Erythroblast (primary cell): ENCODE measurements at regions not wholly inside any gene's neighbourhood (a gene's known extent, or its start where the extent isn't known, plus 50 kb on each side); places are given as distances from the start of the nearest gene placed in this dataset.

Experiments used
- DNase-seq, 2 experiments: peaks; one replicate each; lab custom pipeline; 2025; lab: John Stamatoyannopoulos, UW
- GATA1 ChIP-seq: IDR thresholded peaks from 2 replicates; pipeline ENCODE4 v1.6.1; 2011; ENCODE audit warnings: low read depth, mild to moderate bottlenecking, control low read depth, low read length, moderate library complexity
- POLR2A ChIP-seq: IDR thresholded peaks from 2 replicates; pipeline ENCODE4 v1.6.1; 2011; ENCODE audit warnings: mild to moderate bottlenecking, low read length

GRCh38 chr1:69195136-69195535, 372.6 kb upstream of the LRRC7 start:
- no peak for TF ChIP-seq POLR2A
- no peak for TF ChIP-seq GATA1

GRCh38 chr1:69196071-69196470, 371.7 kb upstream of the LRRC7 start:
- TF ChIP-seq POLR2A (no peak), GATA1 (no peak)
- DNase-seq: no peak

More at GRCh38 chr1:69195136-69195535, 372.6 kb upstream of the LRRC7 start:
- DNase-seq: no peak

DNA sequence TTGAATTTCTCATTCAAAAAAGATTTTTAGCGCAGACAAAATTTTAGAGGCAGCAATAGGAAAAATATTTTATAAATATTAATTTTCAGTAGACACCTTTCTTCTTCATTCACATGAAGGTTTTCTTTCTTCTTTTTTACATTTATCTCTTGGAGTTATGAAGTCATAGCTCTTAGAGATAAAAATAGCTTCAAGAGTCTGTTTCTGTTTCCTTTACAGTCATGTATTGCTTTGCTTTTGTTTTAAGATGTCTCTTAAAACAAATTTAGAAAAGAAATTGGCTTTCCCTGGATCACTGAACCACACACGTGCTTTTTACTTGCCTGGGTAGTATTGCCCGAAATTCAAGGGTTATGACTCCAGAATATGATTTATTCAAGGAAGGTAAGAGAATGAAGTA, 369.9 kb upstream of the LRRC7 start:
- TF ChIP-seq POLR2A (no peak), GATA1 (no peak)
- no peak for DNase-seq

GRCh38 chr1:69201716-69202115, 366.0 kb upstream of the LRRC7 start:
- no peak for DNase-seq
- TF ChIP-seq GATA1: no peak
- TF ChIP-seq POLR2A: no peak

GRCh38 chr1:69203166-69203565, 364.6 kb upstream of the LRRC7 start:
- no peak for TF ChIP-seq POLR2A
- DNase-seq: no peak

DNA sequence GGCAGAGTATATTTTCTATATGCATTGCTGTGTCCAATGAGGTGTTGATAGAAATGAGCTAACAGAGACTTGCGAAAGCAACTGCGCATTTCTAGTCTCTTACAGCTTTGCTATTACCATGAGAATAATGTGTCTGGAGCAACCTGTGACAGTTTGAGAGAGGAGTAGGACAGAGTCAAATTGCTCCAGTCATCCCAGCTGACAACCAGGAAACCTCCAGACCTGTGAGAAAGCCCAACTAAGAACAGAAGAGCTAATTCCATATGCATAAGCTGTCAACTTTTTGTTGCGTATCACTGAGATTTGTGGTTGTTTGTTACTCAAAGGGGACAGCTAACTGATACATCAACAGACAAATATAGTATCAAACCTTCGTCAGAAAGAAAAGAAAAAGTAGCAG, 354.1 kb upstream of the LRRC7 start:
- DNase-seq: no peak
- TF ChIP-seq GATA1 (no peak), POLR2A (no peak)

DNA sequence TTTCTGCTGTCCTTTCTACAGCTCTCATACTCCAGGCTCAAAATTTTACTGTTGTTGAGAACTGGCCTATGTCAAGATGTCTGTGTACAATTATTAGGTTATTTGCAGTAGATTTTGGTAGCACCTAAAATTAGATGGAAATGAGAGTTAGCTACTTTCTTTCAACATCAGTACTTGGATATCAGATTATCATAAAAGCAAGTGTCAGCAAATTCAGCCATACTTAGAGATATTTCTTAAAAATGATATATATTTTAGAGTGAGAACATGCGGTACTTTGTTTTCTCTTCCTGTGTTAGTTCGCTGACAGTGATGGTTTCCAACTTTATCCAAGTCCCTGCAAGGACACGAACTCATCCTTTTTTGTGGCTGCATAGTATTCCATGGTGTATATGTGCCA, 351.8 kb upstream of the LRRC7 start:
- no peak for DNase-seq
- no peak for TF ChIP-seq GATA1
- TF ChIP-seq POLR2A: no peak

- no peak for TF ChIP-seq GATA1
- no peak for TF ChIP-seq POLR2A
- no peak for DNase-seq
Measured at GRCh38 chr1:69220672-69221071, 347.1 kb upstream of the LRRC7 start.

GRCh38 chr1:69221524-69221923, 346.2 kb upstream of the LRRC7 start:
- TF ChIP-seq POLR2A: no peak
- DNase-seq: peak; percentile 24 to 35

DNA sequence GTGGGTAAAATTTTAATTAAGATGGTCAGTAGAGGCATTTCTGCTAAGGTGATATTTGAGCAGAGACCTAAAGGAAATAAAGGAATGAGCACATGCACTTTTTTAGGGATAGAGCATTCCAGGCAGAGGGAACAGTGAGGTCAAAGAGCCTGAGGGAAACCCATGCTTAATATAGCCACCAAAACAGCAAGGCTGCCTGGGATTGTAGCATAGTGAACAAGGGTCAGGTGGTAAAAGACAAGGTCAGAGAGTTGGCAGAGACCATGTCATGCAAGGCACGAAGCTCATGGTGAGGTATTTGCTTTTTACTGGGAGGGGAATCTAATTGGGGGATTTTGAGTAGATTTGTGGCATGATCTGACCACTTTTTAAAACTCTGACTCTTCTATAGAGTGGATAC, 344.6 kb upstream of the LRRC7 start:
- TF ChIP-seq POLR2A (no peak), GATA1 (no peak)
- DNase-seq: no peak

DNA sequence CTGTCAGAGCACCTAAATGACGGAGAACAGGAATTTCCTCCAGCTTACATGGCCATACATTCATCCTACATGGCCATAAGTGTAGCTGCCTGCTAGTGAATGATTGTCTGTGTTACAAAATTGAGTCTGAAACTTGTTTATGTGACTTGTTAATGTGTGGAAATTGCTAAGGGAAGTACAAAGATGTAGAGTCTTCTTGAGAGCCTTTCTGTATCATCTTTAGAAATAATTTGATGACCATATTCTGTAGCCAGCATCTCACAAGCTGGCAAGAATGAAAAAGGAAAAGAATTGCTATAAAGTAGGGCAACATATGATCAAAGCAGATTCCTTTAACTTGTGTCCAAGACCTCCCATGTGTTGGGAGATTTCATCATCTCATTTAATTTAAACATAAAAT, 339.2 kb upstream of the LRRC7 start:
- TF ChIP-seq GATA1: no peak
- no peak for TF ChIP-seq POLR2A
- DNase-seq: no peak

- TF ChIP-seq GATA1: no peak
- no peak for TF ChIP-seq POLR2A
- DNase-seq: no peak
Measured at GRCh38 chr1:69230208-69230607, 337.5 kb upstream of the LRRC7 start.

DNA sequence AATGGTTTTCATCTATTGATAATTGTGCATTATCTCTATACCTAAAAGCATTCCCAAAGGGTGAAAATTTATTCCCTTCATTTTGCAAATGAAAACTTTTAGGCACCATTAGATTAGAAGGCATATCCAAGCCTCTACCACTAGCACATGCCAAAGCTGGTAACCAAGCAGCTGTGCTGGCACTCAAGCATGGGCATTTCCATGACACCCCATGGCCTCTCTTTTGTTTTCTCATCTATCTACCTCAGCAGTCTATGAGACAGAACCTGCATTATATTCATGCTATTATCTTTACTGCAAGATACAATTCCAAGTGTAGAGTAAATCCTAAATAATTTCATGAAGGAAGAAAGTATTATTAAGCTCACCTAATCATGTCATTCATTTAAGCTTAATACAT, 334.3 kb upstream of the LRRC7 start:
- no peak for TF ChIP-seq GATA1
- no peak for TF ChIP-seq POLR2A
- DNase-seq: no peak

DNA sequence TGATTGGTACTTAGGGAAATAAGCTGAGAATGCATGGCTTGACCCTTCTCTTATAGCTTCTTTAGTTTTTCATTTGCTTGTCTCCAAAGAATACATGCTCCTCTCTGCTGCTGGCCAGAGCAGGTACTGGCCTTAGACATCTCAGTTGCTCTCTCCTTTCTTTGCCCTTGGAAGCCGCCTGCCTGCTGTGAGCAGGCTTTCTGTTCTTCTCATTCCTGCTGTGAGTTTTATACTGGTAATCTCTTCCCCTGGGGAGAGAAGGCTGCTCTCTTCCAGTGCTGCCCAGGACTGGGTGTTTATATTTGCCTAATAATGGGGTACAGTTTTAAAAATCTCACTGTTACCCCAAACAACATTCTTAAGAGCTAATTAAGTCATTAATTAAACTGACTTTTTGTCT, 323.5 kb upstream of the LRRC7 start:
- DNase-seq: no peak
- no peak for TF ChIP-seq POLR2A
- no peak for TF ChIP-seq GATA1

DNA sequence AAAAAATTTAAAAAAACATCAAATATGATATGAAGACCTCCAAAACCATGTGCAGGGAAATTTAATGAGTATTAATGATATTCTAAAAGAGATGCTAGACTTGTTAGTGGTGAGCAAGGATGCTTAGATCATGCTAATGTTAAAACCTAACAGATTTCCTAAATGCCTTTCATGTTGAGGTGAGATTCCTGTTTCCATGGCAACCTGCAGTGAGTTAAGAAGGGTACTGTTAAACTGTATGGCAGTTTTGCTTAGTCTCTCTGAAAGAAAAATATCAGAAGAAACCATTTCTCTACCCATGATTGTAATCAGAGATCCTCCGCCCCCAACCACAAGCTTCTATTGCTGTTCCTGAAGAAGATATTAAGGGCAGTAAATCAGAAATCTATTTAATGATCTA, 321.6 kb upstream of the LRRC7 start:
- TF ChIP-seq POLR2A: no peak
- no peak for TF ChIP-seq GATA1
- no peak for DNase-seq

DNA sequence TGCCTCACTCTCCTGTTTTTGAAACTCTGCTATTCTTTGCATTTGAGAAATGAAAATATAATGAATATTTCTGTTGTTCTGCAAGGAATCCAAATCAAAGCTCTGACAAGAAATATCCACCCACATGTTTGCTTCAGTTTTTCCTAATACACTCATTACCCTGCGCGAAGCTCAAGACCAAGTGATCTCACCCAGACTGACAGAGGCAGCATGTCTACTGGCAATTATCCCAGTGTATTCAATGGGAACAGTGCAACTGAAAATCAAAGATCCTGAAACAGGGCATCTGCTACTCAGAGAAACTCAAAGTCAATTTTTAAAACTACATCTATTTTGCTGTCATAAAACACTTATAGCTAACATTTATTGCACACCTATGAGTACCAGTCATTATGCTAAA, 321.0 kb upstream of the LRRC7 start:
- no peak for DNase-seq

More for the DNA sequence above, 321.0 kb upstream of the LRRC7 start:
- no peak for TF ChIP-seq GATA1
- no peak for TF ChIP-seq POLR2A
